H9 (cell line): ENCODE measurements at regions not wholly inside any gene's neighbourhood (a gene's known extent, or its start where the extent isn't known, plus 50 kb on each side); places are given as distances from the start of the nearest gene placed in this dataset.
"Not testable (repeated sequence)": the region's sequence is repeated elsewhere in the genome, so short reads cannot be mapped to it uniquely, and the experiment has no call there.

Experiments
- DNase-seq: peaks from one replicate; pipeline ENCODE4 v3.0.0-alpha.2; 2017
- H2AFZ ChIP-seq: one replicate; pipeline ENCODE4 v1.6.1; 2013; ENCODE audit warnings: mild to moderate bottlenecking, low read length, control low read depth, moderate library complexity
- H2AK5ac ChIP-seq: 2 replicates; pipeline ENCODE4 v1.6.1; 2013; ENCODE audit warnings: low read length, control low read depth, mixed read lengths; ENCODE audit not compliant: insufficient read length
- H2BK120ac ChIP-seq: one replicate; pipeline ENCODE4 v1.6.1; 2013; ENCODE audit warnings: low read depth, mild to moderate bottlenecking, low read length, control low read depth, inconsistent platforms; ENCODE audit not compliant: poor library complexity, severe bottlenecking
- H2BK12ac ChIP-seq: 2 replicates; pipeline ENCODE4 v1.6.1; 2013; ENCODE audit warnings: low read length, control low read depth, mixed read lengths, low read depth; ENCODE audit not compliant: insufficient read length
- H2BK15ac ChIP-seq: 2 replicates; pipeline ENCODE4 v1.6.1; 2013; ENCODE audit warnings: low read depth, low read length, control low read depth
- H2BK20ac ChIP-seq: one replicate; pipeline ENCODE4 v1.6.1; 2013; ENCODE audit warnings: low read depth, mild to moderate bottlenecking, low read length, control low read depth, inconsistent platforms; ENCODE audit not compliant: poor library complexity, severe bottlenecking
- H2BK5ac ChIP-seq: 2 replicates; pipeline ENCODE4 v1.6.1; 2013; ENCODE audit warnings: low read length, control low read depth, mixed read lengths; ENCODE audit not compliant: insufficient read length
- H3K14ac ChIP-seq: 2 replicates; pipeline ENCODE4 v1.6.1; 2013; ENCODE audit warnings: low read length, control low read depth; ENCODE audit not compliant: insufficient read depth
- H3K18ac ChIP-seq: 2 replicates; pipeline ENCODE4 v1.6.1; 2013; ENCODE audit warnings: low read depth, mild to moderate bottlenecking, mixed read lengths, low read length, control low read depth; ENCODE audit not compliant: insufficient read length
- H3K23ac ChIP-seq: 2 replicates; pipeline ENCODE4 v1.6.1; 2013; ENCODE audit warnings: low read length, control low read depth, mixed read lengths, low read depth; ENCODE audit not compliant: insufficient read length
- H3K23me2 ChIP-seq: 2 replicates; pipeline ENCODE4 v1.6.1; 2013; ENCODE audit warnings: low read depth, mild to moderate bottlenecking, mixed read lengths, low read length, control low read depth; ENCODE audit not compliant: insufficient read length, poor library complexity, severe bottlenecking
- H3K27ac ChIP-seq: 2 replicates; pipeline ENCODE4 v1.5.1; 2013; ENCODE audit warnings: low read length, control low read depth, mixed read lengths, low read depth; ENCODE audit not compliant: insufficient read length
- H3K27me3 ChIP-seq: 2 replicates; pipeline ENCODE4 v1.6.1; 2013; ENCODE audit warnings: low read length, control low read depth, inconsistent platforms; ENCODE audit not compliant: insufficient read depth
- H3K4ac ChIP-seq: 2 replicates; pipeline ENCODE4 v1.6.1; 2013; ENCODE audit warnings: low read depth, mild to moderate bottlenecking, control low read depth, inconsistent platforms, low read length, moderate library complexity
- H3K4me1 ChIP-seq: 2 replicates; pipeline ENCODE4 v1.6.1; 2013; ENCODE audit warnings: low read length, control low read depth, inconsistent platforms; ENCODE audit not compliant: insufficient read depth
- H3K4me2 ChIP-seq: 2 replicates; pipeline ENCODE4 v1.6.1; 2013; ENCODE audit warnings: low read length, control low read depth, mixed read lengths; ENCODE audit not compliant: insufficient read length, insufficient read depth
- H3K56ac ChIP-seq: 2 replicates; pipeline ENCODE4 v1.6.1; 2013; ENCODE audit warnings: low read depth, mild to moderate bottlenecking, mixed read lengths, low read length, control low read depth; ENCODE audit not compliant: insufficient read length
- H3K79me1 ChIP-seq: 2 replicates; pipeline ENCODE4 v1.6.1; 2013; ENCODE audit warnings: low read depth, mild to moderate bottlenecking, moderate library complexity, low read length, control low read depth, inconsistent platforms; ENCODE audit not compliant: insufficient read depth, poor library complexity, severe bottlenecking
- H3K79me2 ChIP-seq: 2 replicates; pipeline ENCODE4 v1.6.1; 2013; ENCODE audit warnings: low read length, control low read depth, inconsistent platforms; ENCODE audit not compliant: insufficient read depth
- H3K9ac ChIP-seq: 2 replicates; pipeline ENCODE4 v1.6.1; 2013; ENCODE audit warnings: low read length, control low read depth, mixed read lengths; ENCODE audit not compliant: insufficient read length; ENCODE audit errors: extremely low read depth
- H3K9me3 ChIP-seq: one replicate; pipeline ENCODE4 v1.6.1; 2013; ENCODE audit warnings: low read depth, low read length, inconsistent platforms; ENCODE audit not compliant: control insufficient read depth
- H3T11ph ChIP-seq: one replicate; pipeline ENCODE4 v1.6.1; 2013; ENCODE audit warnings: mild to moderate bottlenecking, low read length, control low read depth, inconsistent platforms
- H4K20me1 ChIP-seq: one replicate; pipeline ENCODE4 v1.6.1; 2013; ENCODE audit not compliant: control insufficient read depth, insufficient read length, insufficient read depth
- H4K5ac ChIP-seq: 2 replicates; pipeline ENCODE4 v1.6.1; 2013; ENCODE audit warnings: low read depth, mild to moderate bottlenecking, mixed read lengths, low read length, control low read depth; ENCODE audit not compliant: insufficient read length
- H4K8ac ChIP-seq: replicated peaks from 2 replicates; pipeline ENCODE4 v1.6.1; 2013; ENCODE audit warnings: low read length, control low read depth, mixed read lengths, low read depth; ENCODE audit not compliant: insufficient read length
- H4K91ac ChIP-seq: 2 replicates; pipeline ENCODE4 v1.6.1; 2013; ENCODE audit warnings: low read depth, mild to moderate bottlenecking, moderate library complexity, mixed read lengths, low read length, control low read depth; ENCODE audit not compliant: insufficient read length
- H3K27ac Mint-ChIP-seq, 3 experiments: 2 replicates in 2 of 3; 3 replicates in 1 of 3; pipeline ENCODE4 v1.8.0; 2020 to 2021; ENCODE audit warnings: mixed read lengths in 3 of 3, mild to moderate bottlenecking in 1 of 3, moderate library complexity in 1 of 3
- H3K27me3 Mint-ChIP-seq: 2 replicates; pipeline ENCODE4 v1.8.0; 2021; ENCODE audit warnings: low read depth, mild to moderate bottlenecking, moderate library complexity, mixed read lengths
- H3K36me3 Mint-ChIP-seq, 3 experiments: 2 replicates in 2 of 3; 3 replicates in 1 of 3; pipeline ENCODE4 v1.8.0; 2020 to 2021; ENCODE audit warnings: low read depth in 3 of 3, mixed read lengths in 3 of 3; ENCODE audit not compliant: insufficient read depth in 1 of 3
- H3K4me1 Mint-ChIP-seq, 2 experiments: 2 replicates each; pipeline ENCODE4 v1.8.0; 2020; ENCODE audit warnings: mixed read lengths in 2 of 2
- H3K4me3 Mint-ChIP-seq, 2 experiments: 2 replicates in 1 of 2; 3 replicates in 1 of 2; pipeline ENCODE4 v1.8.0; 2020 to 2021; ENCODE audit warnings: mild to moderate bottlenecking in 2 of 2, mixed read lengths in 2 of 2, moderate library complexity in 1 of 2
- H3K9me3 Mint-ChIP-seq, 2 experiments: 2 replicates in 1 of 2; 3 replicates in 1 of 2; pipeline ENCODE4 v1.8.0; 2020; ENCODE audit warnings: mild to moderate bottlenecking in 2 of 2, mixed read lengths in 2 of 2, moderate library complexity in 1 of 2
- CTCF ChIP-seq: fragments of 200-600 bp; sonication (generic); conservative IDR thresholded peaks from 3 replicates; pipeline ENCODE4 v1.8.0; 2021; ENCODE audit warnings: antibody characterized with exemption, mild to moderate bottlenecking
- WGBS: extraction: QIAGEN DNeasy Blood & Tissue Kit; methylation state at CpG from one replicate; pipeline ENCODE4 v1.1.7; 2013; ENCODE audit warnings: missing lambda C conversion rate, low lambda C conversion rate, mixed read lengths; ENCODE audit not compliant: insufficient read length; ENCODE audit errors: extremely low coverage; 5-methylcytosine and 5-hydroxymethylcytosine counted together

- Histone ChIP-seq H3K18ac (no peak overlapping the region), H3K4me2 (no peak overlapping the region), H3K9me3 (no peaks in the 10 kb centered on the region), H2AK5ac (no peak overlapping the region), H3K23me2 (no peaks in the 10 kb centered on the region), H3T11ph (no peak overlapping the region), H3K79me1 (no peaks in the 10 kb centered on the region), H2BK12ac (no peak overlapping the region), H2BK5ac (no peak overlapping the region), H3K14ac (no peak overlapping the region), H3K9ac (no peak overlapping the region), H3K4ac (no peak overlapping the region), H2BK120ac (no peak overlapping the region), H2BK15ac (no peak overlapping the region), H3K23ac (no peak overlapping the region), H4K91ac (no peak overlapping the region), H3K4me1 (no peaks in the 10 kb centered on the region), H3K79me2 (no peaks in the 10 kb centered on the region), H3K56ac (no peak overlapping the region), H4K20me1 (no peaks in the 10 kb centered on the region), H2BK20ac (no peak overlapping the region), H3K27me3 (no peaks in the 10 kb centered on the region), H4K8ac (no peak overlapping the region), H3K27ac (no peak overlapping the region), H4K5ac (no peak overlapping the region), H2AFZ (no peak overlapping the region)
- no peak for DNase-seq
- H3K27ac Mint-ChIP-seq, result no peak overlapping the region
- H3K4me1 Mint-ChIP-seq, result no peaks in the 10 kb centered on the region
- peaks cover 4 to 18% (median 6%) of the 10 kb centered on the region in 3 experiments; a peak in 5 of 7 replicates for H3K36me3 Mint-ChIP-seq
- no peaks in the 10 kb centered on the region for H3K27me3 Mint-ChIP-seq
- no peak overlapping the region for H3K4me3 Mint-ChIP-seq
- H3K9me3 Mint-ChIP-seq, result peaks cover 23 to 24% of the 10 kb centered on the region in 2 experiments
- no peak for TF ChIP-seq CTCF
Measured at GRCh38 chr3:118151164-118151563, 883.5 kb downstream of the IGSF11 start.

GRCh38 chr3:118162627-118163588, 871.7 kb downstream of the IGSF11 start:
- peaks cover 7 to 38% (median 10%) of the 10 kb centered on the region in 3 experiments; a peak in 6 of 7 replicates for H3K36me3 Mint-ChIP-seq
- H2BK12ac ChIP-seq, H2BK5ac ChIP-seq, H3K18ac ChIP-seq, H2AFZ ChIP-seq, H4K8ac ChIP-seq, H3K4me2 ChIP-seq, H3K4me3 Mint-ChIP-seq, H3K79me2 ChIP-seq, H3K27me3 ChIP-seq, H3K4me1 ChIP-seq, H3K9ac ChIP-seq, DNase-seq, H3K9me3 ChIP-seq, H2BK20ac ChIP-seq, H3K14ac ChIP-seq, H2BK15ac ChIP-seq, H3K27ac ChIP-seq, H3K27me3 Mint-ChIP-seq, H3K23ac ChIP-seq, H4K91ac ChIP-seq, H3T11ph ChIP-seq, H2BK120ac ChIP-seq, H3K56ac ChIP-seq, H3K23me2 ChIP-seq, H2AK5ac ChIP-seq, H3K4ac ChIP-seq, H3K27ac Mint-ChIP-seq, H4K20me1 ChIP-seq, H3K79me1 ChIP-seq, H4K5ac ChIP-seq, H3K4me1 Mint-ChIP-seq: not testable (repeated sequence)
- H3K9me3 Mint-ChIP-seq, result peaks cover 33 to 34% of the 10 kb centered on the region in 2 experiments
- WGBS, result no CpG with 5 or more reads among the region's 12 CpGs
